ENCODE measurements at regions not wholly inside any gene's neighbourhood (a gene's known extent, or its start where the extent isn't known, plus 50 kb on each side); places are given as distances from the start of the nearest gene placed in this dataset.
A peak's percentile ranks its signal among the peaks of the same experiment; 100 is the strongest.
"Not testable (repeated sequence)": the region's sequence is repeated elsewhere in the genome, so short reads cannot be mapped to it uniquely, and the experiment has no call there.

- no peak for DNase-seq
Observed at GRCh38 chr4:25474690-25475089, 97.6 kb downstream of the ANAPC4 start.

- no peak for DNase-seq
Observed at GRCh38 chr4:25477221-25477620, 100.2 kb downstream of the ANAPC4 start.

GRCh38 chr4:25481648-25482047, 104.6 kb downstream of the ANAPC4 start:
- no peak for DNase-seq

GRCh38 chr4:25484243-25484721, 107.2 kb downstream of the ANAPC4 start:
- DNase-seq: no peak

DNA sequence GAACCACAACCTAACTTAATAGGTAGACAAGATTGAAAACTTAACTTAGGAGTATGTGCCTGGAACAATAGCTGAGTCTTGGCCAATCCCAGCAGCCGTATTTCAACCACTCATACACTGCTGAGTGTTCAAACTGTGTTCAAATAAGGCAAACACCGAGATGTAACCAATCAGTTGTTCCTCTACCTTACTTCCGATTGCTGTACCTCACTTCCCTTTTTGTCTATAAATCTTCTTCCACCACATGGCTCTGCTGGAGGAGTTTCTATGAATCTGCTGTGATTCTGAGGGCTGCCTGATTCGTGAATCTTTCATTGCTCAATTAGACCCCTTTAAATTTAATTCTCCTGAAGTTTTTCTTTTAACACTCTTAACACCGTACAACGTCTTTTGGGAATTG, 108.0 kb downstream of the ANAPC4 start:
- no peak for DNase-seq

- no peak for DNase-seq
Observed at GRCh38 chr4:25486171-25486570, 109.1 kb downstream of the ANAPC4 start.

GRCh38 chr4:25487155-25487554, 110.1 kb downstream of the ANAPC4 start:
- DNase-seq: no peak

GRCh38 chr4:25489253-25489797, 112.3 kb downstream of the ANAPC4 start:
- no peak for DNase-seq

DNA sequence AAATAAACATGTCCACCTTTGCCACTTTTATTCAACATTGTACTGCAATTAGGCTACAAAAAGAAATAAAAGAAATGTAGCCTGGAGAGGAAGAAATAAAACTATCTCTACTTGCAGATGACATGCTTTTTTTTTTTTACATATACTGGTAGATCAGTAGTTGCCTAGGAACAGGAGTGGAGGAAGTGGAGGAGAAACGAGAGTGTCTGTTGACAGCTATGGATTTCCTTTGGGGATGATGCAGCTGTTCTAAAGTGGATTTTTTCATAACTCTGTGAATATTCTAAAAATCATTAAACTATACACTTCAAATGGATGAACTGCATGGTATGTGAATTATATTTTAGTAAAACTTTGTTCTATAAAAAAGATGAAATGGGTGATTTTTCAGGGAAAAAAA, 116.4 kb downstream of the ANAPC4 start:
- DNase-seq: no peak

DNA sequence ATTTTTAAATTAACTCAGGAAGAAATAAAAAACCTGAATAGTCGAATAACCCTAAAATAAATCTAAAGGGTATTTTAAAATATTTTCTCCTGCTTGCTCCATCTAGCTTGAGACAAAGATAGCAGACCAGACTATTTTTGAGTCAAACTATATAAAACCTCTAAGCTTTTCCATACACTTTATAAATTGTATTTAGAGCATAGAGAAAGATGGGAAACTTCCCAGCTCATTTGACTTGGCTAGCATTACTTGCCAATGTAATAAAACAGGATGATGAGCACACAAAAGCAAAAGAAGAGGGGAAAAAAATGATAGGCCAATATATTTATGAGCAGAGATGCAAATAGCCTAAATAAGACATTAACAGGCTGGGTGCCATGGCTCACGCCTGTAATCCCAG, 117.1 kb downstream of the ANAPC4 start:
- DNase-seq: no peak

GRCh38 chr4:25500626-25501316, 123.7 kb downstream of the ANAPC4 start:
- peak; percentile 81 for DNase-seq

DNA sequence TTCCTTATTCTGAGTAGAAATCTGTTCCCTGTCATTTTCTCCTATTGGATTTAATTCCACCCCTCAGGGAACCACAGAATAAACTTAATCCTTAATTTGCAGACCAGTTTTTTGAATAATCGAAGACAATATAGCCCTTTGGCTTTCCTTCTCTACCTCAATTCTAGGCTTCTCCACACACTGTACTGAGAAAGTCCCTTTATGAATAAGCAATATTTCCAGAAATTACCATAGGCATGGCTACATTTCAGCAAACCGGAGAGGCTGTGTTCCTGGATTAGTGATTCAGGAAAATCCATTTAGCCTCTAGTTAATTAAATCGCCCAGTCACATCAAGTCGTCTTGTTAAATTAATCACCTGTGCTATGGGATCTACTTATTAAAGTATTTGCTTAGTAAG, 125.1 kb downstream of the ANAPC4 start:
- DNase-seq: no peak

GRCh38 chr4:25503779-25504178, 126.7 kb downstream of the ANAPC4 start:
- DNase-seq: no peak

GRCh38 chr4:25504932-25505636, 128.0 kb downstream of the ANAPC4 start:
- no peak for DNase-seq

DNA sequence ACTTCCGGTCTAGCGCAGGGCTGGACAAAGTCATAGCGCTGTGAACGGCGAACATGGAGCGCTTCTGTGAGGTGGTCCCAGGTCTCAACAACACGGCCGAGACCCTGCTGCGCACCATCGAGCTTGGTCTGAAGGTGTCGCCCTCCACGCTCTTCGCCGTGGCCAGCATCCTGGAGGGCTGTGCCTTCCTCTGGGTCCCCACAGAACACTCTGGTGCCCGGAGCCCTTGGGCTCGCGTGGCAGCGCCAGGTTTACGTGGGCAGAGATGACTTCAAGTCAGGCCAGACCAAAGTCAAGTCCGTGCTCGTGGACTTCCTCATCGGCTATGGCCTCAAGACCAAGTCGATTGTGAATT, 128.6 kb downstream of the ANAPC4 start:
- DNase-seq: no peak

DNA sequence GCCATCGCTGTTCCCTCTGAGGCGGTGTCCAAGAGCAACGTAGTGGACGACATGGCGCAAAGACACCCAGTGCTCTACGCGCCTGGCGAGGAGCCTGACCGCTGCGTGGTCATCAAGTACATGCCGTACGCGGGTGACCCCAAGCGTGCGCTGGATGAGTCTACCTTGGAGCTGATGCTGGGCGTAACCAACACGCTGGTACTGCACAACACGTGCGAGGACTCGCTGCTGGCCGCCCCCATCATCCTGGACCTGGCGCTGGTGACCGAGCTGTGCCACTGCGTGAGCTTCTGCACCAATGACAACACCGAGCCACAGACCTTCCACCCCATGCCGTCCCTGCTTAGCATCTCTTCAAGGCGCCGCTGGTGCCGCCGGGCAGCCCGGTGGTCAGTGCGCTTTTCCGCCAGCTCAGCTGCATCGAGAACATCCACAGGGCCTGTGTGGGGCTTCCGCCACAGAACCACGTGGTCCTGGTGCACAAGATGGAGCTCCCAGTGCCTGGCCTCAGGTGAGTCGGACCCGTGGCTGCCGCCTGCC, 129.0 kb downstream of the ANAPC4 start:
- DNase-seq: no peak

GRCh38 chr4:25509646-25510045, 132.6 kb downstream of the ANAPC4 start:
- DNase-seq: no peak

- not testable (repeated sequence) for DNase-seq
Observed at GRCh38 chr4:25511823-25512222, 134.8 kb downstream of the ANAPC4 start.

GRCh38 chr4:25513814-25514213, 136.8 kb downstream of the ANAPC4 start:
- no peak for DNase-seq

GRCh38 chr4:25523405-25523804, 132.2 kb upstream of the SLC34A2 start:
- DNase-seq: no peak

DNA sequence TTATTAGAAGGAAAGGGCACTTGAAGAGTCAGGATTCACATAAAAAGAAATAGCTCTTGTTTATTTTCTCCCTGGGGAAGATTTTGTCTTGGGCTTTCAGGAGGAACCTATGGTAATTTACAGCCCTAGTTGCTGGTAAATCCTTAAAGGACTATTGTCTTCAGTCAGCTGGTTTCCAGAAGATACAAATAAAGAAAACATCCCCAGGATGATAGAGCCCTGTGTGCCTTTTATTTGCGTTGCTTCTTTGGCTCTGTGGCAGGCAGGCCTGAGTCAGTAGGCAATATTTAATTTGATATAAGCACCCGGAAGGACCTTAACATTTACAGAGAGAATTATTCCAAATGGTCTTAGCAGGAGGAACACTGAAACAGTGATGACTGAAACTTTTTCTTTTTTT, 131.0 kb upstream of the SLC34A2 start:
- no peak for DNase-seq

DNA sequence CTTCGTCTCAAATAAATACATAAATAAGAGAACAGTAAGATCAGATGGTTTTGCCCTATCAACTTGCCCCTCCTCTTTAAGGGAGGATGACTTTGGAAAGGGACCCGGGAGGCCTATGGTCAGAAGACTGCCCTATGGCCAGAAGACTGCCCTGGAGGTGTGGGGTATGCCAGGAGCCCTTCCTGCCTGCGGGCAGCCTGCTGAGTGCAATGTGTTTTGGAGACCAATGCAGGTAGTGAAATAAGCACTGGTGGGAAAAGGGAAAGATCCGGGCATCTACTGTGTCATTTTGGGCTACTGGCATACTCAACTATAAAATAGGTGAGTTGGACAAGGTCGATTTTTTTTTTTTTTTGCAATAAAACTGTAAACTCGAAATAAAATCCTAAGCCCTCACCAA, 129.8 kb upstream of the SLC34A2 start:
- no peak for DNase-seq

GRCh38 chr4:25527034-25527433, 128.6 kb upstream of the SLC34A2 start:
- DNase-seq: no peak

- no peak for DNase-seq
Observed at GRCh38 chr4:25528391-25528790, 127.3 kb upstream of the SLC34A2 start.

All from NCI-H2081 treated with DMSO at 0.1 percent for 48 hours (cell line).